NCI-H1436 treated with DMSO at 0.1 percent for 48 hours (cell line): ENCODE measurements at regions not wholly inside any gene's neighbourhood (a gene's known extent, or its start where the extent isn't known, plus 50 kb on each side); places are given as distances from the start of the nearest gene placed in this dataset.

Experiments
- DNase-seq: peaks from one replicate; lab custom pipeline; 2025; lab: John Stamatoyannopoulos, UW

DNA sequence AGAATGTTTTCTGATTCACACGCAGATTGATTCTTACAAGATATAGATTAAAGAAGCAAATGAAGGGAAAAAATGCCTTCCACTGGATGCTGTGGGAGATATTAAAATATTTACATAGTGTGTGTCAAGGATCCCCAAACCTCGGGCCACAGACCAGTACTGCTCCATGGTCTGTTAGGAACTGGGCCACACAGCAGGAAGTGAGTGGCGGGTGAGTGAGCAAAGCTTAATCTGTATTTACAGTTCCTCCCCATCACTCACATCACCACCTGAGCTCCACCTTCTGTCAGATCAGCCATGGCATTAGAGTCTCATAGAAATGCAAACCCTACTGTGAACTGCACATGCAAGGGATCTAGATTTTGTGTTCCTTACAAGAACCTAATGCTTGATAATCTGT, 552.6 kb upstream of the GOLIM4 start:
- DNase-seq: no peak

DNA sequence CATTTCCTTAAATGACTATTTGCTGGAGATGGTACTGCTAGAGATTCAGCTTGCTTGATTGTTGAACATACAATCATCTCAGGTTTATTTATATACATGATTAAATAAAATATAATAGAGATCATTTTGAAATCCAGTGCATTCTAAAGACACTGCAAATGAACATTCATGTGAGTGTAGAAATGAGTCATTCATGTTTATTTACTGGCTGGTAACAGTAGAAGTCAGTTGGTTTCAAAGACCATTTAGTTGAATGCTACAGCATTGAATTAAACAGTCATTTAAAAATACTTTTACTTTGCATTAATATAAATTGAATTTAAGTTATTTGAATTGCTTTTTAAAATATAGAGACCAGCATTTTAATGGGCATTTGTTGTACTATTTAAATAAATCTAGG, 551.9 kb upstream of the GOLIM4 start:
- no peak for DNase-seq

DNA sequence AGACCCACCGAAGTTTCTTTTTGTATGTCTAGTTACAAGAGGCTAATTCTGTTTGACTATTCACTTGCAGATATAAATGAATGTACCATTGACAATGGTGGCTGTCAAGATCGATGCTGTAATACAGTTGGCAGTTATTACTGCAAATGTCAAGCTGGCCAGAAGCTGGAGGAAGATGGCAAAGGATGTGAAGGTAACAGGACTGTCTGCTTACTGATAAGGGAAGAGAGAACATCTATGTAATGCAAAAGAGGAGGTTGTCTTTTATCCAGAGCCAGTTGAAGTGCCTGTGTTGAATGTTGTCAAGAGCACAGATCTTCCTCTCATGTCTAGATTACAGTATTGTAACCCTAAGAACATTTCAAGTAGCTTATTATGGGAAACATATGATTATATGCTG, 549.5 kb upstream of the GOLIM4 start:
- DNase-seq: no peak

DNA sequence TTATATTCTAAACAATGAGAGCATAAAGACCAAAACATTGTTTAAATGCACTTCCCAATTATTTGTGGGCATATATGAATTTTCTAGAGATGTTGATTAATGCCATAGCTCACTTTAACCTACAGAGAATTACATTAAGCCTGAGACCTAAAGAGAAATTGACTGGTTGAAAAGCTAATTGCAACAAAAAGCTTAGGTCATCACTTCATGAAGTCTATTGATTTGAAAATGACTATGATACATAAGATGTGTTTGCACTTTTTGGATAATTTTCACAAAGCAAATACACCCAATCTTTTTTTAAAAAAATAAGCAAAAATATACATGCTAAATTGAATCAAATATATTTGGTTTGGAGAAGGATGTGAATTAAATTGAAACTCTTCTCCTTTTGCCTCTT, 532.8 kb upstream of the GOLIM4 start:
- no peak for DNase-seq

DNA sequence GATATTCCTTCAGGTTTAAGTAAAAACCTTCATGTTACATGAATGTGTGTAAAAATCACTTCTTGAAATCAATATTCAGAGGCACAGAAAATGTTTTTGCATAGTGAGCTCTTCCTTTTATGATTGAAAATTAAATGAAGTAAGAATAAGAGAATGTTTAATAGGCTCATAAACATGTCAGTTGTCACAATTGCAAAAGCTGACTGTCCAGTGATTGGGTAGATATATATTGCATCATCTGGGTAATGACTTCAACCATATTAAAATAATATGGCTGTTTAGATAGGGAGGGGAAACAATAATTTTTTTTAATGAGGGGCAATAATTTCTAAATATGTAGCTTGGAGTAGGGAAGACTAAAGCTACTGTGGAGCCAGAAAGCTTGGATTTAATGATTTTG, 529.8 kb upstream of the GOLIM4 start:
- no peak for DNase-seq

DNA sequence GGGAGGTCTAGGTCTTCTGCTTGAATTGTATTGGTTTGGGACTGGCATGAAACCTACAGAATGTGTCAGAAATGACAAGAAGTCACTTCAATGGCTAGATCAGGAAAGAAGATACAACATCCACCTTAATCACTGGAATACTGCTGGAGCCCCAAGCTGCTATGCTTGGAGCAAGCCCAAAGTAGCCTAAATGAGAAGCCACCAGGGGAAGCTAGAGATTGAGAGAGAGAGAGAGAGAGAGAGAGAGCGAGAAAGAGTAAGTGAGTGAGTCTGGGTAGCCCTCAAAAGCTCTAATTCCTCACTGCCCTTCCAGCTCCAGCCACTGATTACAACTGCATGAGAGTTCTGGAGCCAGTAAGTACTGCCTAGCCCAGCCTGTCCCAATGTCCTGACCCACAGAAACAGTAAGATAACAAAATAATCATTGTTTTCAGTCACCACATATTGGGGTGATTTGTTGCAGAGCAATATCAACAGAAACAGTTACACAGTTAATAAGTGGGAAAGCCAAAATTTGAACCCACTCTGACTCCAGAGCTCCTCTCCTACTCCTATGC, 529.2 kb upstream of the GOLIM4 start:
- DNase-seq: no peak

DNA sequence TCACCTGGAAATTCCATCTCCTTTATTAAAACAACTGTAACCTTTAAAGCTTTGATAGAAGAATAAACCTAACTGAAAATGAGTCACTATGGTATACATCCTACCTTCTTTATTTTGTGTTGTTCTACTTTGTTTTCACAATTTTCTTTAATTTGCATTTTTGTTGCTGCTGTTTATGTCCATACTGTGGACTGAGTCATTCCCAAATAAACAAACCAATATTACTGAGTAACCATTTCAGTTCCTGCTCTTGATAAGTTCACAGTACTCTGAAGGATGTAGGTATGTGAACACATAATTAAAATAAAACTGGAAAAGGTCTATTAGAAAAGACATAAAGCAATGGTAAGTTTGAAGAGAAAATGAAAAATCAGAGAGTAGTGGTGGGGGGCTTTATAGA, 528.5 kb upstream of the GOLIM4 start:
- DNase-seq: no peak

DNA sequence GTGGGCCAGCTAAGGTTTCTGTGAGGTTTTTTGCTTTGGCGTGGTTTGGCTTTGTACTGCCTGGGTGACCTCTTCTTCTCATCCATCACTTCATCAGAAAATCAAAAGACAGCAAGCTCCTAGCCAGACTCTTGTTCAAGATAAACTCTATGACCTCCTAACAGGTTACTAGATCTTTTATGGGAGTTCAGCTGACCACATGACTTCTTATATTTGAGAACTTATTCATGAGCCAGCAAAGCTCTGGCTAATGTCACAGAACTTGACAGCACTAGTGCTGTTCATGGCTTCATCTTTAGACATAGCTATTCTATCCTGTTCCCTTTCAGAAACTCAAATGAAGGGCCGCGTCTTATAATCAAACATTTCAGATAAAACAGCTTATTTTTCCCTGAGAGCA, 527.1 kb upstream of the GOLIM4 start:
- DNase-seq: no peak

DNA sequence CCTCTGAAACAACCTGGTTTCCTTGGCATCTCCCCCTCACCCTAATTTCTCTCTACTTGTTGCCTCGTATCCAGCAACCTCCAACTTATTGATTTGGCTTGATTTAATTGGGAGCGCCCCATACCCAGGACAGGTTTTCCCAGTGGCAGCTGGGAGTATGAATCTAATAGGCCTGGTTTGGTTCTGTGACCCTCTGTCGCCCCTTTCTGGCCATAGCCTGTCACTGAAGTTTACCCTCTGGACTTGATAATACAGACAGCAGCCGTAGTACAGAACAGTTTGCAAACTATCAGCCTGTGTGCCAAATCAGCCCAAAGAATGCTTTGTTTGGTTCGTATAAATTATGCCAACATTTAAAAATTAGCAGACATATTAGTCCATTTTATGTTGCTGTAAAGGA, 525.1 kb upstream of the GOLIM4 start:
- DNase-seq: no peak

DNA sequence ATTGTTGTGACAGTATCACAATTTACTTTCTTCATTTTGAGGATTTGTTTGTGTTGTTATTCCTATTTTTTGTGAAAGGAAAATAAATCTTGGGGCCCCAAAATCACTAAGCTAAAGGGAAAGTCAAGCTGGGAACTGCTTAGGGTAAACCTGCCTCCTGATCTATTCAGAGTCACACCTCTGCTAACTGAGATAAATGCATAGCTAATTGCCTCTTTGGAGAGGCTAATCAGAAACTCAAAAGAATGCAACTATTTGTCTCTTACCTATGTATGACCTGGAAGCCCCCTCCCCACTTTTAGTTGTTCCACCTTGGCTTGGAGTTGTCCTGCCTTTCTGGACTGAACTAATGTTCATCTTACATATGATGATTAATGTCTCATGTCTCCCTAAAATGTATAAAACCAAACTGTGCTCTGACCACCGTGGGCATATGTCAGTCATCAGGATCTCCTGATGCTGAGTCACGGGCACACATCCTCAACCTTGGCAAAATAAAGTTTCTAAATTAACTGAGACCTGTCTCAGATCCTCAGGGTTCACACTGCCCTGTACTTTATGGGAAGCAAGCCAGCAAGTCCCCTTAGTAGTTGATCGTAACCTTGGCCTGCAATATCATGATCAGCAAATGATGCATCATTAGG, 523.2 kb upstream of the GOLIM4 start:
- no peak for DNase-seq

DNA sequence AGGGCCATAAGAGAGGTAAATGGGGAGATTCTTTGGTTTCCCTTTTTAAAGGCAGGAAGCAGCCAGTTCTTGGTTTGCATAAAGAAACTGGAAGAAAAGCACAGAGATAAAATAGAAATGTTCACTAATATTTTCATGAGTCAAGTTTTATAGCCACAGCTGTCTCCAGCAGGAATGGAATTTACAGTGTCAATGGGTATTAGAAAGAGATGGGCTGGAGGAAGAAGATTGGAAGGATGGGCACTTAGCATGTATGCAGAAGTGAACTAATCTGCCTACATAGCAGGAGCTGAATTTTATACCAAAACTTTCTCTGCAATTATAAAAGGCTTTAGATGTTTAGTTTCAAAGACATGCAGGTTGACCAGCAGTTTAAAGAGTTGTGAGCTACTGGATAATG, 521.9 kb upstream of the GOLIM4 start:
- DNase-seq: no peak

DNA sequence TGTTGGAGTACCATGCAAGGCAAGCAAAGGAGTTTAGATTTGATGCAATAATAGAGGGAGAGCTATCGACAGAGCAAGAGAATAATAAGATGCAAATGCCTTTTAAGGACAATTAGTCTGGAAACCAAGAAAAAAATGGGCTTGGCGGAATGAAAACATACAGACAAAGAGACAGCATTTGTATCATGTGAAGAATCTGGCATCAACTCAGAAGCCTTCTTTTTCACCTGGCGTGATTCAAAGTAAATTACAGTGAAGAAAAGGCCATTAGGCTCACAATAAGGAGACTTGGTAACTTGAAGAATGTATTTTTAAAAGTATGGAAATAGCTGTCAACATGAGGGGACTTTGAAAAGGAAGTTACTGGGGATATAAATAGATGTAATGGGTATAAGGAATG, 521.2 kb upstream of the GOLIM4 start:
- no peak for DNase-seq

DNA sequence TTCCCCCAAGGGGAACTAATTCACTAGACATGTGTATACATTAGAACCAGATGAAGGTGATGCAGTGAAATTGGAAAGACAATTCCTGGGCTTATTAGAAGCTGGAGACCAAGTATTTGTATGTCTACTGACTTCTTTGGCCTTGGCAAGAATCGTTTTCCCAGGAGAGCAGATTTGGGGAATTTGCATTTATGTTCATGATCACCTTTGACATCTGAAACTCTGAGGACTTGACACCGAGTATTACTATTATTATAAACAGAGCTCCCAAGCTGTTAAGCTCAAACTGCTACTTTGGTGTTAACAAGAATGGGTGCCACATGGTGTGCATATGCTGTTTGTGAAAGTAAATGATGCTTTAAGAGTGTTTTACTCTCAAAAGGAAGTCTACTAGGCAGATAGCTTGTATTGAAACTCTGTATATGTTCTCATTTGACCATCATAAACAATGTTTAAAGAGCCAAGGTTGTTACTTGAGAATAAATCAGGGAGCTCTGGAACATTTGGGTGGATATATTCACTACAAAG, 519.8 kb upstream of the GOLIM4 start:
- DNase-seq: no peak

DNA sequence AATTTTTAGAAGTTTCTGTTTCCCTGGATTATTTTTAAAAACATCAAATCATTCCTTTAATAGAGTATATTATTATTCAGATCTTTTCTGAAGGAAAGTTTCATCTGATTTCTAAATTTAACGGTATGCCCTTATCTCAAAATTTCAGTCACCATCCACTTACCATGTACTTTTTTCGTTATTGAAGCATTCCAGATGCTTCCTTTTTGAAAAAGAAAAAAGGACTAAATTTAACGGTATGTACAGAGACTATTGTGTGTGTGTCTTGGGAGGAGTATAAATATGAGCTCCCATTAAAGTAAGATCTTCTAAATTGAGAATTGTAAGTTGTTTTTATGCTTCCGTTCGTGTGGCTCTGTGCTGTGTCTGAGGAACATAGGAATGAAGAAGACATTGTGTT, 517.4 kb upstream of the GOLIM4 start:
- no peak for DNase-seq

DNA sequence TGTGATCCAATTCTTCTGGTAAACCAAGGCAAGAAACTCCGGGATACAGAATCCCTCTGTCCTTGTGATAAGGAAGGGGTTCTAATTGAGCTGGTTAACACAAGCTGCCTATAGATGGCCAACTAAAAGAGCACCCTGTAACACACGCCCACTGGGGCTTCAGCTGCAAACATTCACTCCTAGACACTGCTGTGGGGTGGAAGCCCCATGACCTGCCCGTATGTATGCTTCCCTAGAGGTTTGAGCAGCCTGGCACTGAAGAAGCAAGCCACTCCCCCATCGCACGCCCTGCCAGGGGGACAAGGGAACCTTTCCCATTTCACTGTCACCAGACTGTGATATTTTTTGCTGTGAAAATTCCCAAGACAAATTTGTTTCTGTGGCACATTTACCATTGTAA, 516.9 kb upstream of the GOLIM4 start:
- DNase-seq: no peak

DNA sequence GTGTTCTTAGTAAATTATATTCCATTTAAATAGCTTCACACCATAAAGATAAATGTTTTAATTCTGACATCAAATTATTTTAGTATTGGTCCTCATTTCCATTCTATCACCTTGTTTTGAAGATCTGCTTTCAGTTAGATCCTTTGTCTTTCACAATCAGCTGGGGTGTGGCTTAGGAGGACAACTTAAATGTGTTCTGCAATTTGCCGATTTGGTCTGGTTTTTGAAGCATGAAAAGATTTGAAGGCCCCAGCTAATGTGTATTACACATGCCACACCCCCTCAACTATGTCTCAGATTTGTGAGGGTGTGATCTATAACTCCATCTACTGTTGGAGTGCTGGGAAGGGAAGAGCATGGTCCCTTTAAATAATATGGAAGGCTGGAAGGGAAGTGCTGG, 516.1 kb upstream of the GOLIM4 start:
- DNase-seq: no peak

DNA sequence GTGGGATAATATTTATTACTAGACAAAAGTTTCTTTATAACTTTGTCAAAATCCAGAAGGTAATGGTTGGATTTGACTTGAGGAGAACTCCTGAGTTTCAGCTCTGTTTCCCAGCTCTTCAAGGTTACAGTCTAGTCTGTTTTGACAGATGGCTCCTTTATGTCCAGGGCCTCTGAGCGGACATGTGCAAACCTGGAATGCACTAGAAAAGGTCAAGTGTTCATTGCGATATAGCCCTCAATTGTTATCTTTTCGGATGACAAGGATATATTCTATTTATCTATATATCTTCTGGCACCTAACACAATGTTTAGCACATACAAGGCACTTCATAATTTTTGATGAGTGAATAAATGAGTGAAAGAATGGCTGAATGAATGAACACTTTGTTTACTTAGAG, 513.2 kb upstream of the GOLIM4 start:
- no peak for DNase-seq

DNA sequence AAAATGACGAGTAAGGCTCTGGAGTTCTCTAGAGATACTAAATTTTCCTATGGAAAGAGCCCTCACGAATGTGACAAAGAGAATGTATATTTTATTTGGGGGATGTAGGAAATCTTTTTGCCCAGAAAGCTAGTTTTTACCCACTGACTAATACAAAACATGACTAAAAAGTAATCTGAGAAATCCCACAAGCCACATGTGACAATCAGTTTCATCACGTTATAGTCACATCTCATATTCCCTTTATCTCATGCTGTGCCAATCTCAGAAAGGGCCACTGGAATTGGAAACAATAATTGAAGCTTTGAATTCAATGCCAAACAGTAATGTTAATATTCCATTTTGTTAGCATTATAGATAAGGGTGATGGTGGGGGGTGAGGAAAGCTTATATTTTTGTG, 509.0 kb upstream of the GOLIM4 start:
- no peak for DNase-seq

DNA sequence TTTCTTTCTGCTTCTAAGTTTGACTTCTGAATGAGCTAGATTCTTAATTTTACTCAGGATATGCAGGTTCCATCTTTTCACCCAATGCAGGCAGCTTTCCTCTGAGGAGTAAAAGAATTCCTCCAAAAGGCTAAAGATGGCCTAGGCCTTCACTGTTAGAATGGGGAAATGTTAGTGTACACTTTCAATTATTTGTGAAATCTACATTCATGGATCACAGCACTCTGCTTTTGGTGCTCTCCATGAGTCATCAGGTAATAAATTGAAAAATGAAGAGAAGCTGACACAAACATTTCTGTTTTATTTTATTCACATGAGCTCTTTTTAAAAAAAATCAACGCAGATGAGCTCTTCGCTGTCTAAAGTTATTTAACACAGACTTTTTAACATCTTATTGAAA, 502.5 kb upstream of the GOLIM4 start:
- no peak for DNase-seq

DNA sequence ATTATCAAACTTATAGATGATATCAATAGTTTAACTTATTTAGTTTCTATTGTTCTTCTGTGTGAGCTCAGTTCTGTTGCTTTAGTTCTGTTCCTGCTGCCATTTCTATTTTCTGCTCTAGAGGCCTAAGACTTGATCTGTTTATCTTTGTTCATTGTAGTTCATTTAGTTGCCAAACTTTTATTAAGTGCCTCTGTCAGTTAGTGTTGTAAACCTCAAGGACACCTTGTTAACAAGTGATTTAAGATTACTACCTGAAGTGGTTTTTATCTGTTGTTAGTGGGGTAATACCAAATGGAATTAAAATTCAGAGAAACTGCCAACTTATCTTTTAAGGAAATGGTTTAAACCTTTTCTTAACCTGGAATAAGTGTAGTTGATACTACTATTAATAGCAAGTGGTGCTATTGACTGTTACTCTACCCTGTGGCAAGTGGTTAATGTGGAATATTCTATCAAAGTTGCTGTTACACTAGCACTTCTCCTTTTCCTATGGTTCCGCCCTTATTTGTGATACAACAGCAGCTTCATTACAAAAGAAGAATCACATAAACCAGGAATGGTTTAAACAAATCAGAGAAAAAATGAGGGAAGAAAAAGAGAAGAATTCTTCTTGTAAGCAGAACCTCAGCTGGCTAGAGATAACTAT, 500.6 kb upstream of the GOLIM4 start:
- no peak for DNase-seq

DNA sequence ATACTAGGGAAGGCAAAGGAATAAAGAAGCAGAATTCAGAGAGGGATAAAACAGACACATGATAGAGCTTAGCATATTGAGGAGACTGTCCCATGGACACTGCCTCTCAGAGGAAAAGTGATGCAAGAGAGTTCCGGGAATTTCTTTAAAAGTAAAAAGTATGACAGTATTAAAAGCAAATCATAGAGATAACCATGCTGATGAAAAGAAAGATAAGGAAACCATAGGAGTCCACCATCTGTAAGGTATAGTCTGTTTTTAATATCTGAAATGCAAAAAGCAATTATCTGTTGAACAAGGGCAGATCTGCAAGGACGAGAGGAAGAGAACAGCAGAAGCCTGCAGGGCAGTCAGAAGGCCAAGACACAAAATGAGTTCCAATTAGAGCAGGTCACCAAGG, 495.9 kb upstream of the GOLIM4 start:
- no peak for DNase-seq

DNA sequence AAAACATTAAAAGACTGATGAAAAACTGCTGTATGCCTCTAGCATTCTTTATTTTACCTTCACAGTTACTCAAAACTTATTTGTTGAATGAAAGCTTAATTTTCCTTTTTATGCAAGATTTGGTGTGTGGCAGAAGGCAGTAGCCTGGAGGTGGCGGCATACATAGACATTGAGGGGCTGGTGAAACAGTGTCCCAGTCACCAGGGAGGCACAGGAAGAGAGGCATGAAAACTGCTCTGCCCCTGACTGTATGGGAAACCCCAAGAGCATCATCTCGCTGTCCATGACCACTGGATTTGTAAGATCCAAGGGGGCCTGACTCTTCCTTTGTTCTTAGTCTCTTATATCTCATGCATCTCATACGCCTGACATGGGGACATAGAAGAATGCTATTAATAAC, 493.7 kb upstream of the GOLIM4 start:
- DNase-seq: no peak

DNA sequence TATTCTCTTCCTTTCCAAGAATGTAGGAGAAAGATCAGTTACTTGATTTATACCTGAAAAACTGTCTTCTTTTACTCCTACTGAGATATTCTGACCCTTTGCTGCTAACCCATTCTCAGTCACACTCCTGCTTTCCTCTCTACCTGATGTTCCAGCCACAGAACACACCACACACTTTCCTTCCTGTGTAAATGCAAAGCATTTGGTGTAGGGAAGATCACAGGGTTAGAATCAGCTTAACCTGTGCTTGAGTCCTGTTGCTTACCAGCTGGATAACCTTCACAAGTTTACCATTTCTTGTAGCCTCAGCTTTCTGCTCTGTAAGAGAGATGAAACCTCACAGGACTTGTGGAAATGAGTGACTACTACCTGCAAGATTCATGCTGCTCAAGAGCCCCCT, 489.8 kb upstream of the GOLIM4 start:
- no peak for DNase-seq

DNA sequence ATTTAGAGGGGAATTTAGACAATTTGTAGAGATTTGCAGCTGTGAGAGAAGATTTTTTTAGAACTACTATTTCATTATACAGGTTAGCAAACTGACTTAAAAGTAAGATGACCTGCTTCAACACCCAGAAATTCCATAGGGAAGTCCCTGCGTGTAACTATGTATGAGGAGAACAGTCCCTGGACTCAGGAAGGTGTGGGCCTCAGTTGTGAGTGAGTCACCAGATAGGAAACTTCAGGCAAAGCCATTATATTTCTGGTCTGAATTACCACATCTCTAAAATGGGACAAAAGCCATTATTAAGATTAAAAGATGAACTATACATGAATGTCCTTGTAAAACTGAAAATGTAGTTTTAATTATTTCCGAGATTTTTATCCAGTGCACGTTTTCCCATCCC, 488.3 kb upstream of the GOLIM4 start:
- no peak for DNase-seq
